ENCODE measurements at regions not wholly inside any gene's neighbourhood (a gene's known extent, or its start where the extent isn't known, plus 50 kb on each side); places are given as distances from the start of the nearest gene placed in this dataset.

DNA sequence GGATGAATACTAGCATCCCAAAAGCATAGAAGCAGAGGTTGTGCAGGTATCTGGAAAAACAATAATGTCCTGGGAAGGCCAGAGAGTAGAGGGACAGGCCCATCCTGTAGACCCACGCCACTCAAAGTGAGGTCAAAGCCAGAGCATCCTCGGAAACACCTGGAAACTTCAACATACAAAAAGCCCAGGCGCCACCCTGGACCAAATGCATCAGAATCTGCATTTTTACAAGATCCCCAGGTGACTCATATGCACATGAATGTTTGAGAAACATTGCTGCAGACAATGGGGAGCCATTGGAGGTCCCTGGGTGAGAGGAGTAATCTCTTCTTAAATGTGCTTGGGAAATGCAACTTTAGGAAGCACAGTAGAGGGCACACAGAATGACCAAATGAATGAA lies 684.1 kb downstream of the DIAPH3 start:
- DNase-seq (ENCODE audit: extremely low read depth, insufficient read length), result no peak
- no peak for TF ChIP-seq CTCF (IDR thresholded peaks at IDR 0.05; ENCODE audit: insufficient read depth, low read length, poor library complexity, severe bottlenecking)
- H3K4me3 ChIP-seq (replicated peaks; ENCODE audit: low read depth, low read length), result no peak overlapping the region
- H3K27me3 ChIP-seq (replicated peaks; ENCODE audit: control insufficient read depth, insufficient read depth, low read length), result no peaks in the 10 kb centered on the region
- H3K36me3 ChIP-seq (ENCODE audit: control insufficient read depth, insufficient read depth, low read length), result no peaks in the 10 kb centered on the region

DNA sequence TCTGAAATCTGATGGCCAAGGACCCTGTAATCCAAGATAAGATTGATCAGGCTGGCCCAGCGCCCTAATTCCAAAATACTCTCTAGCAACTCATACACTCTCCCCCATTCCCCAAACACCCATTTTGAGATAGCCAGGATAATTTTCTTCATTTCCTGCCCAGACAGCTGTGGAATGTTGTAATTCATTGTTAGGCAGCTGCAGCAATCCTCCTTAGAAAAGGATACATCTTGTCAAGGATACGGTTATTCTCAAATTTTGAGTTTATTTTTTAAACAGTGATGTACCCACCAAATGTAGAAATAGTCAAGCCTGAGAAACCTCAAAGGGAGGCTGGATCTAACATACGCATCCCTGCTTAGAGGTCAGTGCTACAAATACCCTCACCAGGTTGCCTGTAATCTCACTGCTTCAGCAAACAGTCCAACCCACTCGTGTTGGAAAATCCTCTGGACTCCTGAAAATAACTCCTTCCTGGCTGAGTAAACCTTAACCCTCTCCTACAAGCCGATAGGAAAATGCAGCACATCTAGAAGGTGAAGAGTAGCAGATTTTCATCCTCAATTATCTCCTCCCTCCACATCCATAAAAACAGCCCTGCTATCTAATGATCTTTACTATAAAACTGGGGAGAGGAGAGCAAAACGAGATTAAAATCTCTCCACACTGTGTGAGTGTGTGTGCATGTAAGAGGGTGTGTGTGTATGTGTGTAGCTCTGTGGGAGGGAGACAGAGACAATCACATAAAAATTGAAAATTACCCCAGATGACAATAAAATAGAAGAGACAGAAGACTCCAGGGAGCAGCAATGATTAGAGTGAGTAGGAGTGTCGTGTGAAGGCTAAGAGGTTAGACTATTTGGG lies 683.1 kb downstream of the DIAPH3 start:
- no peak for TF ChIP-seq CTCF (IDR thresholded peaks at IDR 0.05; ENCODE audit: insufficient read depth, low read length, poor library complexity, severe bottlenecking)
- Histone ChIP-seq H3K4me3 (replicated peaks; ENCODE audit: low read depth, low read length) (no peak overlapping the region), H3K36me3 (ENCODE audit: control insufficient read depth, insufficient read depth, low read length) (no peaks in the 10 kb centered on the region), H3K27me3 (replicated peaks; ENCODE audit: control insufficient read depth, insufficient read depth, low read length) (no peaks in the 10 kb centered on the region)
- no peak for DNase-seq (ENCODE audit: extremely low read depth, insufficient read length)

DNA sequence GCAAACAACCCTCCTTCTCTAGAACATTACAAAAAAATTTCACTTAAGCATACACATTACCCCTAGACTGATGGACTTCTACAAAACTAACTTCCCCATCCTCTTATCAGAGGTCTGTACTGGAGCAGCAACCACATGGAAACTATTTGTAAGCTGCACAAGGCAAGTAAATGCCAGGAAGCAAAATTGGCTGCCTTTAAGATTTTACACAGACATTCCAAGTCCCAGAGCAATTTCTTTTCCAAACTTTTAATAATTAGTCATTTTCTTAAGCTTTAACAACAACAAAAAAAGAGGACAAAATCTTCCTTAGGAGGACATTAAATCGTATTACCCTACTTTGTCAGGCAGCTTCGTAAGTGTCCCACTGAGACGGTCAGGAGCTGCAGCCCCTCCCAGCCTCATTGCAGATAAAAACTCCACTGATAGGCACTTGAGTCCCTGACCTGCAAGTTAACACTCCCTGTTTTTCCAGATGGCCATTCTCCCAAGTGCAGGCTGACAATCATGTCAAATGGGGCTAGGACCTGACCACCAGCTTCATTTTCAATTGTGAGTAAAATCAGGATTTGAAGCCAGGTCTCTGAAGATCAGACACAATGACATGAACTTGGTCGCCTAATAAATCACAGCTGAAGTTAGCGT lies 680.1 kb downstream of the DIAPH3 start:
- Histone ChIP-seq H3K4me3 (replicated peaks; ENCODE audit: low read depth, low read length) (no peak overlapping the region), H3K36me3 (ENCODE audit: control insufficient read depth, insufficient read depth, low read length) (no peaks in the 10 kb centered on the region), H3K27me3 (replicated peaks; ENCODE audit: control insufficient read depth, insufficient read depth, low read length) (no peaks in the 10 kb centered on the region)
- DNase-seq (ENCODE audit: extremely low read depth, insufficient read length), result no peak
- no peak for TF ChIP-seq CTCF (IDR thresholded peaks at IDR 0.05; ENCODE audit: insufficient read depth, low read length, poor library complexity, severe bottlenecking)

GRCh38 chr13:59487883-59488282 lies 675.8 kb downstream of the DIAPH3 start:
- DNase-seq (ENCODE audit: extremely low read depth, insufficient read length), result no peak
- Histone ChIP-seq H3K27me3 (replicated peaks; ENCODE audit: control insufficient read depth, insufficient read depth, low read length) (no peaks in the 10 kb centered on the region), H3K36me3 (ENCODE audit: control insufficient read depth, insufficient read depth, low read length) (no peaks in the 10 kb centered on the region), H3K4me3 (replicated peaks; ENCODE audit: low read depth, low read length) (no peak overlapping the region)
- TF ChIP-seq CTCF (IDR thresholded peaks at IDR 0.05; ENCODE audit: insufficient read depth, low read length, poor library complexity, severe bottlenecking), result no peak

DNA sequence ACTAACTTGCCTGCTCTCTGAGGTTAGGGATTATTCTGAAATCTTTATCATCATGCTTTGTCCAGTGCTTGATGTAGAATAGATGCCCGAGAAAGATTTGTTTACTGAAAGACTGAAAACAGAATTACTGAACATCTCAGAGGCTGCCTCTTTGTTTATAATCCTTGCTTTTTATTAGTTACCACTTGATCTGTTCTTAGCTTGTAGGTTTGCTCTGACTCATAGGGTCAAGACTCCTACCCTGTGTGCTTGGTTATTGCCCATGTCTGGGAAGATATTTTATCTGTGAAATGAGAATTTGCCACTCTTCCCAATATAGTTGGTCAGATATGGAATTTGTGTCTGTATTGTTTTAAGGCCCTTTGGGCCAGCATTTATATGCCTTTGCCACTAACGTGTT lies 675.3 kb downstream of the DIAPH3 start:
- DNase-seq (ENCODE audit: extremely low read depth, insufficient read length), result no peak
- Histone ChIP-seq H3K4me3 (replicated peaks; ENCODE audit: low read depth, low read length) (no peak overlapping the region), H3K36me3 (ENCODE audit: control insufficient read depth, insufficient read depth, low read length) (no peaks in the 10 kb centered on the region), H3K27me3 (replicated peaks; ENCODE audit: control insufficient read depth, insufficient read depth, low read length) (no peaks in the 10 kb centered on the region)
- no peak for TF ChIP-seq CTCF (IDR thresholded peaks at IDR 0.05; ENCODE audit: insufficient read depth, low read length, poor library complexity, severe bottlenecking)

All from GM06990 (cell line).